Activated CD4-positive, alpha-beta T cell treated with anti-CD3 and anti-CD28 coated beads, Interleukin-2, amount 10 ng/mL, durations not matched to agents 7 days and 5 days (primary cell): ENCODE measurements at regions not wholly inside any gene's neighbourhood (a gene's known extent, or its start where the extent isn't known, plus 50 kb on each side); places are given as distances from the start of the nearest gene placed in this dataset.

Source experiments
- CTCF ChIA-PET: fragments of 350-600 bp; sonication (Branson Sonifier 250); formaldehyde crosslinking; loops from one replicate; lab custom pipeline; 2021; ENCODE audit warnings: antibody characterized with exemption; lab: Charles Lee
- POLR2A ChIA-PET: fragments of 350-600 bp; sonication (Branson Sonifier 250); formaldehyde crosslinking; loops from one replicate; lab custom pipeline; 2021; ENCODE audit warnings: antibody characterized with exemption; lab: Charles Lee
- DNase-seq: peaks from one replicate; pipeline ENCODE4 v3.0.0-alpha.2; 2020
- H3K27ac Mint-ChIP-seq: one replicate; pipeline ENCODE4 v1.8.0; 2021; ENCODE audit warnings: mild to moderate bottlenecking, moderate library complexity, mixed read lengths
- H3K27me3 Mint-ChIP-seq: one replicate; pipeline ENCODE4 v1.8.0; 2021; ENCODE audit warnings: mixed read lengths
- H3K36me3 Mint-ChIP-seq: one replicate; pipeline ENCODE4 v1.8.0; 2021; ENCODE audit warnings: low read depth, mixed read lengths
- H3K4me1 Mint-ChIP-seq: one replicate; pipeline ENCODE4 v1.8.0; 2021; ENCODE audit warnings: mixed read lengths
- H3K4me3 Mint-ChIP-seq: one replicate; pipeline ENCODE4 v1.8.0; 2021; ENCODE audit warnings: mild to moderate bottlenecking, moderate library complexity, mixed read lengths
- H3K9me3 Mint-ChIP-seq: one replicate; pipeline ENCODE4 v1.8.0; 2021; ENCODE audit warnings: mixed read lengths

DNA sequence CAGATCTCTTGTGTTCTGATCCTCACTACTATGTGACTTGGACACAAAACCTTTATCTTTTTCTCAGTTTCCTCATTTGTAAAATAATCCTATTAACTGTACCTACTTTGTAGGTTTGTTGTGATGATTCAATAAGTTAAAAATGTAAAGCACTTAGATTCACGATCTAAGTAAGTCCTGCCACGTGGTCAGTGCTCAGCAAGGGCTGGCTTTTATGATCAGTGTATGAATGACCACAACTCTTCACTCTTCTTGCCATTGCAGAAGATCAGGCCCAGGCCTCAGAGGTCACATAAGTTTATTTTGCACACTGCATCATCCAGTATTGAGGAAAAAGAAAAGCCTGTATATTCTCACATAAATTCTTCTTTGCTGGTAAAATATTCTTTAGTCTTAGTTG is 1192.5 kb upstream of the ACVR2A start:
- H3K36me3 Mint-ChIP-seq = no peaks in the 10 kb centered on the region
- ChIA-PET POLR2A (no interaction called here), CTCF (no interaction called here)
- H3K27ac Mint-ChIP-seq = no peak overlapping the region
- H3K4me1 Mint-ChIP-seq = no peaks in the 10 kb centered on the region
- H3K9me3 Mint-ChIP-seq = no peaks in the 10 kb centered on the region
- DNase-seq = no peak
- H3K27me3 Mint-ChIP-seq = no peaks in the 10 kb centered on the region
- H3K4me3 Mint-ChIP-seq = no peak overlapping the region

DNA sequence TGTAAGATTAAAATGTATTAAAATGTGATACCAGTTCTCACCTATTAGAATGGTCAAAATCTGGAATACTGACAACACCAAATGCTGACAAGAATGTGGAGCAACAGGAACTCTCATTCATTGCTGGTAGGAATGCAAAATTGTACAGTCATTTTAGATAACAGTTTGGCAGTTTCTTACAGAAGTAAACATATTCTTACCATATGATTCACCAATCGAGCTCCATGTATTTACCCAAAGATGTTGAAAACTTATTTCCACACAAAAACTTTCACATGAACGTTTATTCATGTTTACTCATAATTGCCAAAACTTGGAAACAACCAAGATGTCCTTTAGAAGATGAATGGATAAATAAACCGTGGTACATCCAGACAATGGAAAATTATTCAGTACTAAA is 1193.5 kb upstream of the ACVR2A start:
- DNase-seq = no peak
- ChIA-PET POLR2A (no interaction called here), CTCF (no interaction called here)
- no peak overlapping the region for H3K27ac Mint-ChIP-seq
- no peaks in the 10 kb centered on the region for H3K27me3 Mint-ChIP-seq
- H3K4me1 Mint-ChIP-seq = no peaks in the 10 kb centered on the region
- no peaks in the 10 kb centered on the region for H3K9me3 Mint-ChIP-seq
- no peak overlapping the region for H3K4me3 Mint-ChIP-seq
- H3K36me3 Mint-ChIP-seq = no peaks in the 10 kb centered on the region

DNA sequence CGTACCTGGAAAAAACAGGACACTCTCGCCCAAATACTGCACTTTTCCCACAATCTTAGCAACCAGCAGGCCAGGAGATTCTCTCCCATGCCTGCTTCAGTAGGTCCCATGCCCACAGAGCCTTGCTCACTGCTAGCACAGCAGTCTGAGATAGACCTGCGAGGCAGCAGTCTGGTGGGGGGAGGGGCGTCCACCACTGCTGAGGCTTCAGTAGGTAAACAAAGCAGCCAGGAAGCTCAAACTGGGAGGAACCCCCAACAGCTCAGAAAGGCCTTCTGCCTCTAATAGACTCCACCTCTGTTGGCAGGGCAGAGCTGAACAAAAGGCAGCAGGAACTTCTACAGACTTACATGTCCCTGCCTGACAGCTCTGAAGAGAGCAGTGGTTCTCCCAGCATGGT is 1202.8 kb upstream of the ACVR2A start:
- no peaks in the 10 kb centered on the region for H3K36me3 Mint-ChIP-seq
- no peaks in the 10 kb centered on the region for H3K27me3 Mint-ChIP-seq
- H3K4me3 Mint-ChIP-seq = no peak overlapping the region
- no peak overlapping the region for H3K27ac Mint-ChIP-seq
- no peak for DNase-seq
- H3K9me3 Mint-ChIP-seq = no peaks in the 10 kb centered on the region
- POLR2A ChIA-PET = no interaction called here
- H3K4me1 Mint-ChIP-seq = no peaks in the 10 kb centered on the region
- CTCF ChIA-PET = no interaction called here

DNA sequence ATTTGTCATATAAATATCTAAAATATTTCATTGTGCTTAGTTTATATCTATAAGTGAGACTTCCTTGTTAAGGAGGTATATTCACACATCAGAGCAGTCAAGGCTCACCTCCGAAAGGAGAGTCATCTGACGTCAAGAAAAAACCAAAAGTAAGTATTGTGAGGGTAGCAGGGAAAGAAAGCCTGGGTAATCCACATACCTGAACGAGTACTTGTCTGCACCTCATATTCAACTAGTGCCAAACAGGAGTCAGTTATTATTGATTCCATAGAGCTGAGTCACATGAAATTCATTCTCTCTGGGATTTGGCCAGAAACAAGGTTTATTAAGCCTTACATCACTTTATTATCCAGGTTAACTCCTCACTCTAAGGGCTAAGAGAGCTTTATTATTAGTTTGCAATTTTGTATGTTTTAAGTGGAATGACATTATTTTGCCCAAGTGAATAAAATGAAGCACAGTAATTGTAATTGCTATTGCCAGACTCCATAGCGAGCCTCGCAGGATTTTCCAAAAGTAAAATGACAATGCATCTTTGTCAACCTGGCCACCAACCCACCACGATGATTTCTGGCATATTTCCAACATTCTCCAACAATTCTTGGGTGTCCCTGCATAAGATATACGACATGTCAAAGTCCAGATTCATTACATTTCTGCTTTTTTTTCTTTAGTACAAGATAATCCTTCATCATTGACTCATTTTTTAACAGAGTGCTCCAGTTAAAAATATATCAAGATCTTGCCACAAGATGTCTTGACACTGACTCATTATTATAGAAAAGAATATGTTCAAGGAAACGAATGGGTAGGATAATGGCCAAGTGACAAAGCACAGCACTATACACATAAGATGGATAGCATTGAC is 1210.4 kb upstream of the ACVR2A start:
- Mint-ChIP-seq H3K36me3 (no peaks in the 10 kb centered on the region), H3K4me1 (no peaks in the 10 kb centered on the region), H3K27ac (no peak overlapping the region), H3K27me3 (no peaks in the 10 kb centered on the region), H3K4me3 (no peak overlapping the region), H3K9me3 (peaks cover 3% of the 10 kb centered on the region)
- ChIA-PET CTCF (no interaction called here), POLR2A (no interaction called here)
- DNase-seq = no peak

DNA sequence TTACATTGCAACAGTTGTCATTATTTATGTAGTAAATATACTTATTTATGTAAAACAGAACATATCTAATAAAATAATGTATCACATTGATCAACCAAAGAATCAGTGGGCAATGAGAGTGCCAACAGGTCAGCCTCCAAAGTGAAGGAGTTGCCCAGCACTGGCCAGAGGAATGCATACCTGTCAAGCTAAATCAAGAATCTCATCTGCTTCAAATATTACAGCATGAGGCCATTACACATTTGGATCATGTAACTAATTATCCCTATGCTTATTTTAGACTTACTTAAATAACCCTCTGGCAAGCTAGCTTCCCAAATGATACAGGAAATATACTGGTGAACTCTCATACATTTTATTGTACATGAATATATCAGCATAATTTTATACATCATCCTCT is 1211.7 kb upstream of the ACVR2A start:
- H3K4me1 Mint-ChIP-seq = no peaks in the 10 kb centered on the region
- H3K9me3 Mint-ChIP-seq = peaks cover 3% of the 10 kb centered on the region
- H3K4me3 Mint-ChIP-seq = no peak overlapping the region
- no peak for DNase-seq
- CTCF ChIA-PET = no interaction called here
- POLR2A ChIA-PET = no interaction called here
- no peak overlapping the region for H3K27ac Mint-ChIP-seq
- no peaks in the 10 kb centered on the region for H3K27me3 Mint-ChIP-seq
- H3K36me3 Mint-ChIP-seq = no peaks in the 10 kb centered on the region

DNA sequence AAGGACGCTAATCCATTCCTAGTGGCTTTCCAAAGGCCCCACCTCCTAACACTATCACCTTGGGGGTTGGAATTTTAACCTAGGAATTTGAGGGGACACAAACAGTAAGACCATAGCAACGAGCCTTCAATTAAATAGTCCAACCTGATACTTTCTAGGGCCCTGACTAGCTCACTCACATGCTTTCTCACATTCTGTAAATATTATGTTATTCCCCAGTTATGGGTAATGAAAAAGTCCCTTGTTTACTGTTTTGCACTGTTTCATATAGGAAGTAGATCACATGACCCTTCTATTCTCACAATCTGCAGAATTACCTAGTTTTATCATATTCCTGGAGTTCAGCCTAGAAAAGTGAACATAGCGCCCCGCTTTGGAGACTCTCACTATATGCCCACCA is 1212.1 kb upstream of the ACVR2A start:
- Mint-ChIP-seq H3K36me3 (no peaks in the 10 kb centered on the region), H3K27me3 (no peaks in the 10 kb centered on the region), H3K9me3 (peaks cover 3% of the 10 kb centered on the region), H3K4me1 (no peaks in the 10 kb centered on the region), H3K27ac (no peak overlapping the region), H3K4me3 (no peak overlapping the region)
- CTCF ChIA-PET = no interaction called here
- POLR2A ChIA-PET = no interaction called here
- DNase-seq = no peak

DNA sequence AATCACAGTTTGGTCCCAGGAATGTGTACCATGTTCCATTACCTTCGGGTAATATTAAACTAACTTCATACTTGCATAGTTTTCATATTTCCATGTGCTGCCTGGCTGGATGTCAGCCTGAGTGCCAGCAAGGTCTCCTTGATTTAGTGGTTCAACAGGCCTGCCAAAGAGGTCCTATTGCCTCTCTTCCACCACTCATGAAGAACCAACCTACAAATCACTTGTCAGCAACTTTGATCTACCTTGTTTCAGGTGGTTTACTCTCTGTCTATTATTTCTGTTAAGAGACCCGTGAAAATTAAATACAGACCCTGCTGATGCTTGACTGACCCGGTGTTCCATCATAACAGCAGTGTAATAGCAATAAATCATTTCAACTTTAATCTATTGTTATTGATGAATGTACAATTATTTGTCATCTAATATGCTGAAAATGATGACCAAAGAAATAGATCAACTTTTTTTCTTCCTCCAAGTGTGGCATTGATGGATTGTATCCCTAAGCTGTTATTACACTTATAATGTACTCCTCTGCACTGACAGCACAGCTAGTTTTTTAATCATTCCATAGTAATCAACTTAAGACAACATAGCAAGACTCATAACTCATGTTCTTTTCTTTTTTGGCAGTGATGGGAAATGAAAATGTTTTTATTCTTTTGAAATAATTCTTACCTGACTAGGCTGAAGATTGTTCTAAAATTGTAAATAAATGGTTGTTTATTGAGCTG is 1220.2 kb upstream of the ACVR2A start:
- ChIA-PET POLR2A (no interaction called here), CTCF (no interaction called here)
- no peaks in the 10 kb centered on the region for H3K27me3 Mint-ChIP-seq
- H3K4me1 Mint-ChIP-seq = no peaks in the 10 kb centered on the region
- H3K36me3 Mint-ChIP-seq = no peaks in the 10 kb centered on the region
- no peak overlapping the region for H3K27ac Mint-ChIP-seq
- H3K4me3 Mint-ChIP-seq = no peak overlapping the region
- no peaks in the 10 kb centered on the region for H3K9me3 Mint-ChIP-seq
- no peak for DNase-seq

DNA sequence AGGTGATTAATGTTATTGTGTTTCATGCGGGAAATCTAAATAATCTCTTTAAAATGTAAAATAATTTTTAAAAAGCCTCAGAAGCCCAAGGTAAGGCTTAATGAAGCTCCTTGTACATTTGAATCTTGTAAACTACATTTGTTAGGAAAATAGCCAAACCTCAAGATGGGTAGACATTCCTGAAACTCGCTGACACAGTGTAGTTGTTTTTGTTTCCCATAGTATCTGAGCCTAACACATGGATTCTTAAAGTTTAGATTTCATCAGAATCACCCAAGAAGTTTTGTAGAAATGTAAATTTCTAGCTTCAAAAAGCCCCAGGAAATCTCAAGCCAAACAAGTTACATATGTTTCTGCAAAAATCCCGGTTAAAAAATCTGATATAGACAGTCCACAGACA is 1221.1 kb upstream of the ACVR2A start:
- Mint-ChIP-seq H3K27me3 (no peaks in the 10 kb centered on the region), H3K27ac (no peak overlapping the region), H3K4me1 (no peaks in the 10 kb centered on the region), H3K4me3 (no peak overlapping the region), H3K36me3 (no peaks in the 10 kb centered on the region), H3K9me3 (no peaks in the 10 kb centered on the region)
- ChIA-PET CTCF (no interaction called here), POLR2A (no interaction called here)
- DNase-seq = no peak

DNA sequence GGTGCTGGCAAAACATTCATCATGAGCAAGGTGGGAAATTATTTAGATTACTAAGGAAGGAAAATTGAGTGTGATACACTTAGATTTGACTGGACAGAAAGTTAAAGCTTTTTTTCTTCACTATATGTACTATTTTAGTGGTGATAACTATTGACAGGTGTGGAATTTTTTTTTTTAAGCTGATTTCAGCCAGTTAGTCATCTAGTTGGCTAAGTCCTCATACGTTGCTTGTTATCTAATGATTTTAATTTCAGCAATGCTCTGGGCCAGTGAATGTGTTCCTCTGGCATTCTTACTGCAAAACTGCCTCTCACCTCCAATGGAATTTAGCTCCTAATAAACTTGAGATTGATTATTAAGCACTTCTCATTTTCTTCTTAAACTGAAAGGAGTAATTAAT is 1223.2 kb upstream of the ACVR2A start:
- POLR2A ChIA-PET = no interaction called here
- no peaks in the 10 kb centered on the region for H3K27me3 Mint-ChIP-seq
- no peaks in the 10 kb centered on the region for H3K36me3 Mint-ChIP-seq

DNA sequence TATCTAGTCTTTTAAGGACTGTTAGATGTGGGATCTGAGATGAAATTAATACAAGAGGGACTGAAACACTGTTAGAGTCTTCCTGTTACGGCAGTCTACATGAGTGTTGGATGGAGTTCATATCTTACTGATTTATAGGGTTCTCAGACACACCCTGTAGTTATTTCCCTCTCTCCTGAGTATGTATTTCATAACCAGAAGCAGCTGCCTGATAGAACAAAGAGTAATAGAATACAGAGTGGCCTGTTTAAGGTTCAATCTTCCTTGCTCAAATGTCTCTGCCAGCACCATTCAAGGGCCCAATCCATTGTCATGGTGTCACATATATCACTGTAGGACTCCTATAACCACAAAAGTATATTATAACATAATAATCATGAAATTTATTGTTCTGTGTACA is 1229.1 kb upstream of the ACVR2A start:
- CTCF ChIA-PET = no interaction called here
- POLR2A ChIA-PET = no interaction called here
- Mint-ChIP-seq H3K36me3 (no peaks in the 10 kb centered on the region), H3K9me3 (peaks cover 3% of the 10 kb centered on the region), H3K27ac (no peak overlapping the region), H3K4me3 (no peak overlapping the region), H3K4me1 (no peaks in the 10 kb centered on the region), H3K27me3 (no peaks in the 10 kb centered on the region)
- DNase-seq = no peak

More for the DNA sequence above, 1223.2 kb upstream of the ACVR2A start:
- Mint-ChIP-seq H3K4me3 (no peak overlapping the region), H3K9me3 (no peaks in the 10 kb centered on the region), H3K27ac (no peak overlapping the region), H3K4me1 (no peaks in the 10 kb centered on the region)
- CTCF ChIA-PET = no interaction called here
- no peak for DNase-seq

DNA sequence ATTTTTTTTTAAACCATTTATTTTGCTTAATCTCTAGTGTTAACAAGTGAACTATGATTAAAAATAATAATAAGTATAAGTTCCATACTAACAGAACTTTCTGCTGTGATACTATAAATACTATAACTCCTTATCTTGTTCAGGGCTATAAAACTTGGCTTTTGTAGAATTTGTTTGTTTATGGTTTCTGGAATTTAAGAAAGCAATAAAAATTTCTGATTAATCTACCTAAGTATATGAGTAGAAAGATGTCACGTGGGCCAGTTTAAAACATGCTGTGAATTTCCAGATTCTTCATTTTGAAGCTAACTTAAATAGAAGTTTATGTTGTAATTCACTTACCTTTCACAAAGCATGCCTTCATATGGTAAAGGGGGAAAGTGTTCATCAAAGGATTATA is 1236.3 kb upstream of the ACVR2A start:
- H3K36me3 Mint-ChIP-seq = no peaks in the 10 kb centered on the region
- H3K4me1 Mint-ChIP-seq = no peaks in the 10 kb centered on the region
- no peak for DNase-seq
- POLR2A ChIA-PET = no interaction called here
- no peak overlapping the region for H3K27ac Mint-ChIP-seq
- H3K9me3 Mint-ChIP-seq = no peaks in the 10 kb centered on the region
- no peak overlapping the region for H3K4me3 Mint-ChIP-seq
- CTCF ChIA-PET = no interaction called here
- no peaks in the 10 kb centered on the region for H3K27me3 Mint-ChIP-seq

DNA sequence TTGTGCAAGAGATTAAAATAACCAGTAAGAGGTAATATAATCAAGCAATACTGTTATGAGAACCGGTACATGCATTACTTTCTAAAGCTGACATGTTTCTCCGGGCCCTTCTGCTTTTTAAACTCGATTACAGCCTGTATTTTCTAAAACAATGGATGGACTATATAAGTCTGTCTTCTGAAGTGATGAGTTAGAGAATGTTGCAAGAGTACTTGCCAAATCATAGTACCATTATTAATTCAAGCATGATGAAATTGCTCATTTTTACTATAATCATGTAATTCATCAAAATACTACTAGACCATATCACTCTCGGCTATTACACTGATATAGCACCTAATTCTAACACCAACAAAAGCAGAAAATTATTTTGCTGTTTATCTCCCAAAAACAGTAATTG is 1240.3 kb upstream of the ACVR2A start:
- no peak overlapping the region for H3K27ac Mint-ChIP-seq
- H3K27me3 Mint-ChIP-seq = no peaks in the 10 kb centered on the region
- H3K9me3 Mint-ChIP-seq = no peaks in the 10 kb centered on the region
- no peak for DNase-seq
- no peaks in the 10 kb centered on the region for H3K36me3 Mint-ChIP-seq
- POLR2A ChIA-PET = no interaction called here
- no peak overlapping the region for H3K4me3 Mint-ChIP-seq
- H3K4me1 Mint-ChIP-seq = no peaks in the 10 kb centered on the region
- CTCF ChIA-PET = no interaction called here

DNA sequence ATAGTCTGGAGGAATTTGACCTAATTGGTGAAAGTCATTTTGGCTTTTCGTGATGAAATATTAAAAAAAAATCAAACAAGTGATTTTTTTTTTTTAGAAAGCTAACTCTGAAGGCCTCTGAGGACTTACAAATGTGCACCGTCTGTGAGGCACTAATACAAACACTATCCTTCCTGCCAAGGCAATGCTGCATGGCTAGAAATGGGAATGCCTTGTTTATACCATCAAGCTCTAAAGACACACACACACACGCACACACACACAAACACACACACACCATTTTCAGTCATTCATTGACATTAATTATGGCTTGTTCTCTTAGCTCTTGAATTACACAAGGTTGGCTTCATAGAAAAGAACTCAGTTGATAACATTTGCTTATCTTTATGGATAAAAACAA is 1242.0 kb upstream of the ACVR2A start:
- H3K27ac Mint-ChIP-seq = no peak overlapping the region
- no peak for DNase-seq
- H3K9me3 Mint-ChIP-seq = no peaks in the 10 kb centered on the region
- H3K4me3 Mint-ChIP-seq = no peak overlapping the region
- H3K36me3 Mint-ChIP-seq = no peaks in the 10 kb centered on the region
- ChIA-PET CTCF (no interaction called here), POLR2A (interaction anchor here (0.7 kb wide), 1 partner anchor 71 kb away, joined by 4 read pairs; no protein-coding TSS in a partner anchor)
- H3K27me3 Mint-ChIP-seq = no peaks in the 10 kb centered on the region
- H3K4me1 Mint-ChIP-seq = no peaks in the 10 kb centered on the region
